NOMO-1 (cell line): ENCODE measurements at regions not wholly inside any gene's neighbourhood (a gene's known extent, or its start where the extent isn't known, plus 50 kb on each side); places are given as distances from the start of the nearest gene placed in this dataset.
A peak's percentile ranks its signal among the peaks of the same experiment; 100 is the strongest.

ENCODE experiments used
- DNase-seq, 2 experiments: peaks; one replicate each; lab custom pipeline; 2025; ENCODE audit not compliant: unreplicated experiment in 2 of 2; lab: John Stamatoyannopoulos, UW

- DNase-seq, result no peak
These were observed 150.2 kb upstream of the EEPD1 start for GRCh38 chr7:36002900-36003299.

- no peak for DNase-seq
These were observed 149.7 kb upstream of the EEPD1 start for GRCh38 chr7:36003343-36003742.

GRCh38 chr7:36005293-36005692 lies 147.8 kb upstream of the EEPD1 start:
- DNase-seq, result no peak

GRCh38 chr7:36005876-36006275 lies 147.2 kb upstream of the EEPD1 start:
- DNase-seq, result no peak

- no peak for DNase-seq
These were observed 146.3 kb upstream of the EEPD1 start for GRCh38 chr7:36006636-36007229.

- no peak for DNase-seq
These were observed 142.1 kb upstream of the EEPD1 start for GRCh38 chr7:36010656-36011587.

GRCh38 chr7:36011588-36011965 lies 141.5 kb upstream of the EEPD1 start:
- DNase-seq, result no peak

- no peak for DNase-seq
These were observed 139.6 kb upstream of the EEPD1 start for GRCh38 chr7:36013246-36014014.

- DNase-seq, result no peak
These were observed 138.1 kb upstream of the EEPD1 start for GRCh38 chr7:36014961-36015360.

- DNase-seq, result no peak
These were observed 137.3 kb upstream of the EEPD1 start for GRCh38 chr7:36015733-36016132.

GRCh38 chr7:36016648-36017047 lies 136.4 kb upstream of the EEPD1 start:
- DNase-seq, result no peak

GRCh38 chr7:36017111-36017510 lies 135.9 kb upstream of the EEPD1 start:
- no peak for DNase-seq

- DNase-seq, result no peak
These were observed 134.1 kb upstream of the EEPD1 start for GRCh38 chr7:36018816-36019484.

GRCh38 chr7:36019538-36019937 lies 133.5 kb upstream of the EEPD1 start:
- DNase-seq, result no peak

GRCh38 chr7:36019980-36020379 lies 133.1 kb upstream of the EEPD1 start:
- DNase-seq, result no peak

- no peak for DNase-seq
These were observed 131.7 kb upstream of the EEPD1 start for GRCh38 chr7:36021367-36021766.

- no peak for DNase-seq
These were observed 131.0 kb upstream of the EEPD1 start for GRCh38 chr7:36021917-36022550.

GRCh38 chr7:36023033-36023560 lies 130.0 kb upstream of the EEPD1 start:
- DNase-seq, result peak in 1 of 2 experiments; percentile 38

- no peak for DNase-seq
These were observed 127.9 kb upstream of the EEPD1 start for GRCh38 chr7:36025190-36025589.

- DNase-seq, result no peak
These were observed 123.7 kb upstream of the EEPD1 start for GRCh38 chr7:36029311-36029710.
